GDM1 (cell line): ENCODE measurements at regions not wholly inside any gene's neighbourhood (a gene's known extent, or its start where the extent isn't known, plus 50 kb on each side); places are given as distances from the start of the nearest gene placed in this dataset.

Source experiments
- DNase-seq: peaks from one replicate; lab custom pipeline; 2025; lab: John Stamatoyannopoulos, UW

GRCh38 chr14:22297376-22297775, 291.6 kb downstream of the DAD1 start:
- no peak for DNase-seq

GRCh38 chr14:22296722-22297121, 292.3 kb downstream of the DAD1 start:
- no peak for DNase-seq

- DNase-seq: no peak
Observed at GRCh38 chr14:22296088-22296487, 292.9 kb downstream of the DAD1 start.

DNA sequence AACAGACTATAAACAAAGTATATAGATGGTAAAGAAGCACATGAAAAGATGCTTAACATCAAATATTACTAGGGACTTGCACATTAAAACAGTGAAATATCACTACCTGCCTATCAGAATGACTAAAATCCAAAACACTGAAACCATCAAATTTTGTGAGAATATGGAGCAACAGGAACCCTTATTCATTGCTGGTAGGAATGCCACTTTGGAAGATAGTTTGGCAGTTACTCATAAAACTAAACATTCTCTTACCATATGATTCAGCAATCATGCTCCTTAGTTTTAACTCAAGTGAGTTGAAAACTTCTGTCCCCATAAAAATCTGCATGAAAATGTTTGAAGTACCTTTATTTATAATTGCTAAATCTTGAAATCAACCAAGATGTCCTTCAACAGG, 297.6 kb downstream of the DAD1 start:
- no peak for DNase-seq

DNA sequence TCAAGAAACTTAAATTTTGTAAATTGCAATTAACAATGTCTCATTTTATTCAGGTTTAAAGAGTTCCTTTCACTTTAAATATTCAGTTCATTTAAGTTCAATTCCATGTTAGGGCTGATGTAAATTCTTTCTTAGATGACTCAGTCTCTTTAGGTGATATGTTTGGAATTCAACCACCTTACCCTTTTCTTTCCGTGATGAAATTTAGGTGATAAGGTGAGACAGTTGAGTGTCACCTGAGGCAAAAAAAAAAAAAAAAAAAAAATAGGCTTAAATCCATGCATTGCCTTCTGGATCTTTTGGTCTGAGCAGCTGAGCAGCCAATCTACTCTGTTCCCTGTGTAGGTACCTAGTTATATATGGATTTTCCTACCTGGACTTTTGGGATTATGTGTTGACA, 299.5 kb downstream of the DAD1 start:
- DNase-seq: no peak

- no peak for DNase-seq
Observed at GRCh38 chr14:22285991-22286390, 303.0 kb downstream of the DAD1 start.

DNA sequence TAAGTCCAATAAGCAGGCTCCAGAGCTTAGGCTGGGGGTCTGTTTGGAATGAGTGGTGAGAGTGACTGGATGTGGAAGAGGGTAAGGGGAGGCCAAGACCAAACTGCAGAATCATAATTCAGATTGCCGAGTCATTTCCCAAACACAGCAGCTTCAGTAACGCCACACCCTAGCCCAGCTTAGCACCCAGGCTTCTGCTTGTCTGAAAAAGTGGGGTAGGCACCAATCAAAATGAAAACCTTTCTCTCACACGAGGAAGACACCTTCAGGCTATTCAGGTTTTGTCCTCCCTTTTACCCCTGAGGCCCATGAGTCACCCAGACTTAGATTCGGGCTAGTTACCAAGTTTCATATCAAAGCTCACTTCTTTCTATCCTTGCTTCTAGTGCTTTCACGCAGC, 306.1 kb downstream of the DAD1 start:
- no peak for DNase-seq

GRCh38 chr14:22282417-22282816, 306.6 kb downstream of the DAD1 start:
- no peak for DNase-seq

DNA sequence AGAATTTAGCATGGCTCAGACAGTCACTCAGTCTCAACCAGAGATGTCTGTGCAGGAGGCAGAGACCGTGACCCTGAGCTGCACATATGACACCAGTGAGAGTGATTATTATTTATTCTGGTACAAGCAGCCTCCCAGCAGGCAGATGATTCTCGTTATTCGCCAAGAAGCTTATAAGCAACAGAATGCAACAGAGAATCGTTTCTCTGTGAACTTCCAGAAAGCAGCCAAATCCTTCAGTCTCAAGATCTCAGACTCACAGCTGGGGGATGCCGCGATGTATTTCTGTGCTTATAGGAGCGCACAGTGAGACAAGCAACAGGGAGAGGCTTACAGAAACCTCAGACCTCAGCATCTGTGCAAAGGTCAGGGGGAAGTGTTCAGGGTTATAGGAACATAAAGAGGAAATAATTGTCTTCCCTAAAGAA, 307.6 kb downstream of the DAD1 start:
- peak; percentile 6 for DNase-seq

DNA sequence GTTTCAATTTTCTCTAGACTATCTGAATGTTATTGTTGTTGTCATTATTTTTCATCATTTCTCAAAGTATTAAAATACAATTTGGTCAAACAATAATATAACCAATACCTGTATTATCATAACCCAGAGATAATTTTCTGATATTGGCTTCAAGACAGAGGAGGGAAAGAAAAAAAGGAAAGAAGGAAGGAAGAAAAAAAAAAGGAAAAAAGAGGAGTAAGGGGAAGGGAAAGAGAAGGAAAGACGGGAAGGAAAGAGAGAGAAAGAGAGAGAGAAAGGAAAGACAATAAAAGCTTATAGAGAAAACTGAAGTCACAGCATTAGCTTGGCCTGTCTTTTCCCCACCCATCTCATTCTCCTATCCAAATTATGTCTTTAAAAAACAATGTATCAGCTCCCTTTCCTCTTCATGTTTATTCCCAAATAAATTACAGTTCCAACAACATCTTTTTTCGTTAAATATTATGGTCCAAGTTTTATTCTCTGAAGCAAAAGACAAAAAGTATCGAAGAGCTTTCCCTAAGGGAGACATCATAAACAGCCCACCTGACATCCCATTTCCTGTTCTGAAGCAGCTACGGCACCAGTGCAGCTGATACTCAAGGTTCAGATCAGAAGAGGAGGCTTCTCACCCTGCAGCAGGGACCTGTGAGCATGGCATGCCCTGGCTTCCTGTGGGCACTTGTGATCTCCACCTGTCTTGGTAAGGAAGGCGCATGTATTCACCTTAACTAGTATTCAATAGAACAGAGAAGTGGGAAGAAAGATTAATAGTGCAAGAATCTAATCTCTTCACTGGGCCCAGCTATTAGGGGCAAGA, 308.3 kb downstream of the DAD1 start:
- DNase-seq: no peak

DNA sequence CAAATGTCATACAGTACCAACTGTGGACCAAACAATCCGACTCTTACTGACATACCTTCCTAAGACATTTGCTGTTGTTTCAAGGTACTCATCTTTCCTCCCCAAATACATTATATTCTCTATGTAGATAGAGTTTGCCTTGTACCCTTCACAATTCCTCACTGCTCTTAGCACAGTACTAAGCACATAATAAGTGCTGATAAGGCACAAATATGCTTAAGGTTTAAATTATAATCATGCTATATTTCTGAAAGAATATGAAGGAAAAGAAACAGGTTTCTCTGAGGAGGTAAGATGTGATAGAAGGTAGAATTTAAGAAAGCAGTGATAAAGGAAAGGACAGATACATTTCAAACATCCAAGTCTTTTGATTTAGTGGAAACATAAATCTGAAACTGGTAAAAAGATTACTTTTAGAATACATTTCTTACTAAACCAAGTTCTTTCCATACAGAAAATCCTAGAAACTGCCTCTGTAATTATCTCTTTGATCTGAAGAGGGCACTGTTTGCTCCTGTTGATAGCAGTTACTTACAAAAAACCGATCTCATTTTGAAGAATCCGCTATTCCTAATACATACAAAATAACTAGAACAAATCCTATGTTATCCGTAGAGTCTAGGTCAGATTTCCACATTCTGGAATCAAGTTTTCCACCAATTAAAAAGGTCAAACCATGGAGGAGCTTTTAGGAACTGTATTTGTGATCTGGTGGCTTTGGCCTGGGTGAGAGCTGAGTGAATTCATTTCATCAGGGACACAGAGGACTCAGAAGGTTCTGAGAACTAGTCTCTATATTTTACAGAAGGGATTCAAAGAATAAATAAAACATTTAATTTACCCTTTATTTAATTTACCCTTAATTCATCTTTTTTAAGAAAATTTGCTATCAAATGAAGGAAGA, 311.9 kb downstream of the DAD1 start:
- DNase-seq: no peak

- DNase-seq: no peak
Observed at GRCh38 chr14:22271838-22272799, 316.9 kb downstream of the DAD1 start.

- no peak for DNase-seq
Observed at GRCh38 chr14:22268875-22269274, 320.1 kb downstream of the DAD1 start.

DNA sequence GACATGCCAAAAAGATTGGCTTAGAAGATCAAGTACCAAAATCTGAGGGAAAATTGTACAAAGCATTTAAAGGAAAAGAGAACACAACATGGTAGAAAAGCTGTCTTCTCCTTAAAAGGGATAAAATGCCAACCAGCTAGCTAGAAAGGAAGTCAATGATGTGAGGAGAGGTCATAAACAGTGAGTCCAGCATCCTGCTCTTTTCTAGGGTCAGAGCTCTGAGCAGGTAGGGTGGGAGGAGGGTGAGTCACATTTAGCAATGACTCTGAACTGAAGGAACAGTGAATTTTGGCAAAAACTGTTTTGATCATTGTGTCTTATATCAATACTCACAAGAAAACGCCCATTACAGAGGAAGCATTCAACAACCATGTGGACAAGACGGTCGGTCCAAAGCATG, 322.3 kb downstream of the DAD1 start:
- DNase-seq: no peak

GRCh38 chr14:22266142-22266442, 322.9 kb downstream of the DAD1 start:
- no peak for DNase-seq

- DNase-seq: no peak
Observed at GRCh38 chr14:22265319-22266141, 323.5 kb downstream of the DAD1 start.

GRCh38 chr14:22264759-22265158, 324.3 kb downstream of the DAD1 start:
- no peak for DNase-seq

- DNase-seq: no peak
Observed at GRCh38 chr14:22263961-22264360, 325.1 kb downstream of the DAD1 start.

DNA sequence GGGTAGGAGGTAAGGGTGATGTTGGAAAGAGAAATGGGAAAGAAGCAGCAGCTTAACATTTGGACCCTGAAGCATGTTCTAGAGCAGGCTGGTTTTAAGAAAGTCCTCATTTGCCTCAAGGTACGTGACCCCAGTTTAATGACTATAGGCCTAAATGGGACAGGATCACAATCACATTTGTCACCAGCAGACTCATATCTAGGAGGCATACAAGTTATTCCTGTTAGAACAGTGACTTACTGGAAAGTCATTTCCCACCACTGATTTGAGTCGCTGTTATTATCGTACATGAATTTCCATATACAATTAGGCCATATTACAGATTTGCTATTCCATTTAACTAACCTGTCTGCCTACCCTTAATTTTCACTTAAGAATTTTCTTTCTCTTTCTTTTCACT, 326.1 kb downstream of the DAD1 start:
- no peak for DNase-seq

DNA sequence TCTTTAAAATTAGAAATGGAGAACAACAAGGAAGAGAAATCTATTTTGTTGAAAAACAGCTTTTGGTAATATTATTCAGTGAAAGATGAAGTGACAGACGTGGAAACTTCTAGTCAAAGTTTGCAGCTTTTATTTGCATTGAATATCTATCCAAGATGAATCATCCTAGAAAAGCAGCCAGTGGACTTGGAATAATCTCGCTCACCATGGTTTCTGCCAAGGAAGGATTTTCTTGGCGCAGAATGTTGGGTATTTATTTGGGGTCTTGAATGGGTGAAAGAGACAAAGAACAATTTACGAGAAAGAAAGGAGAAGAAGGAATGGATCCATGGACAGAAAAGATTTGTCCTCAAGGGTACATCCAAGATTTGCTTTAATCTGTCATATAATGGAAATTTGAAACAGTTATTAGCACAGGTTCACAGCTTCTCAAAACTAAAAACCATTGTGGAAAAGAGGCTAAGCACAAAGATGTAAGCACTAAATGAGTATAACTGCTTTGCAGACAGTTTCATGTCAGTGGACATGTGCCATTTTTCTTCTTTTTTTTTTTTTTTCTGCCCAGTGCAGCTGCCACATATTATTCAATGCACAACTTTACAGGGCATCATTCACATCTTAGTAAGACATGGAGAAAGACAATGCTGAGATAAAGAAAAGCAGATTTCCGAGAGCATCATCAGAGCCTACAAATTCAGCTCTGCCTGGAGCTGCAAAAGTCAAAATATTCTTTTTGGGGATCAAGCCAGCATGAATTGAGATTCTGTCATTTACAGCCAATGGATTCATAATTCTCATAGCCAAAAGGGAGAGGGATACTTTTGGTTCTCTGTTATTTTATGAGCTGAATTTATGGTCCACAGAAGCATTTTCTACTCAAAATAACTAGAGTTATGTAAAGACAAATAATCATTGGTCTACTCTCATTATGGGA, 333.7 kb downstream of the DAD1 start:
- no peak for DNase-seq
